ENCODE measurements at regions not wholly inside any gene's neighbourhood (a gene's known extent, or its start where the extent isn't known, plus 50 kb on each side); places are given as distances from the start of the nearest gene placed in this dataset.
"Not testable (repeated sequence)": the region's sequence is repeated elsewhere in the genome, so short reads cannot be mapped to it uniquely, and the experiment has no call there.

DNA sequence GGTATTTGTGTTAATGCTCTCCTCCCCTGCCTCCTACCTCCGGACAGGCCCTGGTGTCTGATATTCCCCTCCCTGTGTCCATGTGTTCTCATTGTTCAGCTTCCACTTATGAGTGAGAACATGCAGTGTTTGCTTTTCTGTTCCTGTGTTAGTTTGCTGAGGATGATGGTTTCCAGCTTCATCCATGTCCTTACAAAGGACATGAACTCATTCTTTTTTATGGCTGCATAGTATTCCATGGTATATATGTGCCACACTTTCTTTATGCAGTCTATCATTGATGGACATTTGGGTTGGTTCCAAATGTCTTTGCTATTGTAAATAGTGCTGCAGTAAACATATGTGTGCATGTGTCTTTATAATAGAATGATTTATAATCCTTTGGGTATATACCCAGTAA, 105.2 kb upstream of the SNX2 start:
- not testable (repeated sequence) for DNase-seq (ENCODE audit: low read depth in 2 of 2)

DNA sequence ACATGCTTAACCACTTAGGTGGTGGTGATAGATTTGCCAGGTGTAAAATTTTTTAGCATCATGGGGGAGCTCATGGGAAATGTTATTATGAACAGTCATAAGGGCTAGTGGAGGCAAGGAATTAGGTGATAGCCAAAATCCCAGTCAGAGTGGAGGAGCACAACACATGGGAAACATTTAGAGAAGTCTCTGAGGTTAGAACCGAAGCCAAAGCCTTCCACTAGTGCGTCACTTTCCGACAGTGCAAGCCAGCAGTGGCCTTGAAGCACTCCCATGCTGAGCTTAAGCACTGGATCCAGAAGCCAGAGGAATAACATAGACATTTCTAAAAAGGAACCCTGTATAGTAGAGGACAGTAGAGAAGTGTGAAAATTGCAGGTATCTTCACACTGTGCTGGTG, 101.5 kb upstream of the SNX2 start:
- no peak for DNase-seq (ENCODE audit: low read depth in 2 of 2)

DNA sequence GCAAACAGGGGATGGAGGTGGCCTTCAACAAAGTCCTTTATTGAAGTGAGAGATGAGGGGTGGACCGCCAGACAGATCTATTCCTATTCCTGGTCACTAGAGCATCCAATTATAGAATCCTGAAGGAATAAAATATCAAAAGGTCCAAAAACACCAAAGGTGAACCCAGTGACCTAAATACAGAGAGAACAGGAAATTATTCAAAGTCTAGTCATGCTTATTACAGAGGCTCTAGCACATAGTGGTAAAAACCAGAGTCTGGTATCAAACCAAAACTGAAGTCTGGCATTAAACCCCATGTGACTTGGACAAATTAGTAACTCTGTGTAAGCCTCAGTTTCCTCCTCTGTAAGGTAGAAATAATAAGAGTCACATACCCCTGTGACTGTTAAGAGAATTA, 100.5 kb upstream of the SNX2 start:
- DNase-seq (ENCODE audit: low read depth in 2 of 2), result no peak

DNA sequence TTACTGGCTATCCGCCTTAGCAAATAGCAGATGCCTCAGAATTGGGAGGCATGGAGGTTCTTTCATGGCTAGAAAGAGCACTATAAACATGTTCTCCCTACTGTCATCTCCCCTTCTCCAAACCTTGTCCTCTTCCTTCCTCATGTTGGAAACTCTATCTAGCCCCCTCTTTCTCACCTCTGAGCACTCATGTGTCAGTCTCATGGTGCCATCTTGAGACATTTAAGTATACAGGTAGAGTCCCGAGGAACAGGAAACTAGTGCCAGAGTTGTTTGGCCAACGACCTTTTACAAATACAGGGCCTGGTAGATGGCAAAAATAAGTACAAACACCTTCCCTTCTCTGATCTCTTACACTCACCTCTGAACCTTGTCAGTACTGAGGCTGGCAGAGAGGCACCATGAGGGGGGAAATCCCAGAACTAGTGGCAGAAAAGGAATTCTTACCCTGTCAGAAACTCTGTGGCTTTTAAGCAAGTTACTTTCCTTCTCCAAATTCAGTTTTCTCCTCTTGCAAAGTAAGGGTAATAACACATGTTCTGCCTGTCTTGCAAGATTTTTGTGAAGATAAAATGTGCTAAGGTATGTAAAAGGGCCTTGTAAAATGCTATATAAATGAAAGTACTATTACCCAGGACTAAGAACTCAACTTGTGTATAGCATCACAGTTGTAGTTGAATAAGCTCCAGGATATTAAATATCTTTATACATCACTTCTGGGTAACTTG, 94.1 kb upstream of the SNX2 start:
- DNase-seq (ENCODE audit: low read depth in 2 of 2), result no peak

DNA sequence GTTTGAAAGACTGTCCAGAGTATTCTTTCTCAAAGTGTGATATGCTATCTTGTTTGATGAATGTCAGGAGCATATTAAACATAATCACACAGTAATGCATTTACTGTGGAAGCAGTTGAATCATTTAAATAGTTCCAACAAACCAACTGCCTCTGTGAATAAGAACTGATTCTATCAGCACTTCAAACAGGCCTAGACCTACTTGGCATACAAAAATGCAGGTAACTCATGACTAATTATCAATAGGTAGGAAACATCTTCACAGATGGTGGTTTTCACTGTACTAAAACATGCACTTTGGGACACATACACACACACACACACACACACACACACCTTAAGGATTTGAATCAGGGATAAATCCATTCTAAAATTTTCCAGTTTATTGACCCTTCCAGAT, 91.2 kb upstream of the SNX2 start:
- DNase-seq (ENCODE audit: low read depth in 2 of 2), result no peak

DNA sequence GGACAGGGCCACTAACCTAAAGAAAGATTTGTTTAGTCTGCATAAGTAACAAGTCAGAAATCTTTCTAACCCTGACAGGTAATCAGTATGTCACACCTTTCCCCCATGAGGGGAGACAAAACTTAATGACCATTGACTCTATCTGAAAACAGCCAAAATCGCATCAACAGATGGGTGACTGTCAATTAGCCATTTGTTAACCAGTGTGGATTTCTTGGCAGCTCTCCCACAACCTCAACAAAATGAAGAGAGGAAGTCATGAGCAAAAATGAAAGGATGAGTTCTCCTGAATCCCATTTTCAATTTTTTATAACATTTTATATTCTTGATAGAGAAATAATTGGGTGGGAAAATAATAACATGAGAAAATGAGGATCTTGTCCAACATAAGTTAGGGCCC, 84.6 kb upstream of the SNX2 start:
- no peak for DNase-seq (ENCODE audit: low read depth in 2 of 2)

DNA sequence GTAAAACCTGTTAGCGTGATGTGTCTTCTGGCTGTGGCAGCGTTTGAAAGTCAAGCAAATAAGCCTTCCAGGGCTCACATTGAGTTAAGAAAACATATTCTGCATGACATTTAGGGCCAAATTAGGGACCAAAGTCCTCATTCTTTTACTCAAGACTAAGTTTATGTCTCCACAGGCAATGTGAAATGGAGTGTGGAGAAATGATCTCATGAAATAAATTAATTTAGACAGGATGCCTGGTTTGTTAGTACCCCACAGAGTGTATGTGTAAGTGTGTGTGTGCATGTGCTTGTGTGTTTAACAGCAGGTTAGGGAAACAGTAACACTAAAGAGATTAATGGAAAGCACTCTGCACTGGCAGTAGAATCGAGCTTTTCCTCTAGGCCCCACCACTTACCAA, 82.9 kb upstream of the SNX2 start:
- DNase-seq (ENCODE audit: low read depth in 2 of 2), result no peak

DNA sequence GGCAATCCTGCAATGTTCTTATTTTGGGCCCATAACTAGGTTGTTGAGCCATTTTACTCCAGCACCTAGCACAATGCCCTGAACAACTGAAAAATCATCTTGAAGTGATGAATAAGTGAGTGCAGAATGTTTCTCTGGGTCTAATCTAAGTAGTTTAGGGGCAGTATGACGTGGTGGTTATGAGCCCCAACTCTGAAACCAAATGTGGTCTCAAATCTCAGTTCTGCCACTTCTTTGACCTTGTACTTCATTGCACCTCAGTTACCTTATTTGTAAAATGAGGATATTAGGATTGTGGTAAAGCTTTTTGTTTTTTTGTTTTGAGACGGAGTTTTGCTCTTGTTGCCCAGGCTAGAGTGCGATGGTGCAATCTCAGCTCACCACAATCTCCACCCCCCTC, 80.9 kb upstream of the SNX2 start:
- no peak for DNase-seq (ENCODE audit: low read depth in 2 of 2)

DNA sequence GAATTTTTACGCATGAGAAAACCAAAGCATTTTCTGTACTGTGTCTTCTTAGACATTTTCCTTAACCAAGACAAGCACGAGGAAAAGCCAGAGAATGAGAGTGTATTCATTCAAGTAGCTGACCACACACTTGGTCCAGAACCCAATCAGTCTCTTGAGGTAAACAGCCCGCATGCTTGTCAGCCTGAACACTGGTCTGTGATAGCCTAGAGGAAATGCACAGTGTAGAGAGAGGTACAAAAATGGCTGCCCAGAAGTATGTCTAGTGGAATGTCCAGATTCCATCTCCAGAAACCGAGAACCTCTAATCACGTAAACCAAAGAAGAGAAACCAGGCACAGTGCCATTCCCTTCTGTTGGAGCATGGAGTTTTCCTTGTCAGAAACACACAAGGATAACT, 80.0 kb upstream of the SNX2 start:
- DNase-seq (ENCODE audit: low read depth in 2 of 2), result no peak

DNA sequence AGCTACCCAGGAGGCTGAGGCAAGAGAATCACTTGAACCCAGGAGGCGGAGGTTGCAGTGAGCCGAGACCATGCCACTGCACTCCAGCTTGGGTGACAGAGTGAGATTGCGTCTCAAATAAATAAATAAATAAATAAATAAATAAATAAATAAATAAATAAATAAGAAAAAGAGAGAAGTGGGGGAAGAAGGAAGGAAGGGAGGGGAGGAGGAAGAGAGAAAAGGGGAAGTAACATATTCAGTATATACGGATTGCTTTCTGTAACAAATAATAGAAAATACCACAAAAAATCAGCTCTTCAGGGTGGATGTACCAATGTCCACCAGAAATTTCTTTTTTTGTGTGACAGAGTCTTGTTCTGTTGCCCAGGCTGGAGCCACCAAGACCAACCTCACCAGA, 78.1 kb upstream of the SNX2 start:
- DNase-seq (ENCODE audit: low read depth in 2 of 2), result not testable (repeated sequence)

DNA sequence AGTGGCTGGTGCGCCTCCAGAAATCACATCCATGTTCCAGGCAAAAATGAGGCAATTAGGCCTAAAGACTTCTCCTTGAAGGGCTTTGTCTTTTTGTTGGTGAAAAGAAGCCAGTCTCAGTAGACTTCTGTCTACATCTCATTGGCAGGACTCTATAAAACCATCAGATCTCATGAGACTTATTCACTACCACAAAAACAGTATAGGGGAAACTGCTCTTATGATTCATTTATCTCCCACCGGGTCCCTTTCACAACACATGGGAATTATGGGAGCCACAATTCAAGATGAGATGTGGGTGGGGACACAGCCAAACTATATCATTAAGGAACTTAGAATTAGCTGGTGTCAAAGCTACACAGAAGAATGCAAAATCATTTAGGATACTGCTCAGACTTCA, 77.7 kb upstream of the SNX2 start:
- DNase-seq (ENCODE audit: low read depth in 2 of 2), result no peak

DNA sequence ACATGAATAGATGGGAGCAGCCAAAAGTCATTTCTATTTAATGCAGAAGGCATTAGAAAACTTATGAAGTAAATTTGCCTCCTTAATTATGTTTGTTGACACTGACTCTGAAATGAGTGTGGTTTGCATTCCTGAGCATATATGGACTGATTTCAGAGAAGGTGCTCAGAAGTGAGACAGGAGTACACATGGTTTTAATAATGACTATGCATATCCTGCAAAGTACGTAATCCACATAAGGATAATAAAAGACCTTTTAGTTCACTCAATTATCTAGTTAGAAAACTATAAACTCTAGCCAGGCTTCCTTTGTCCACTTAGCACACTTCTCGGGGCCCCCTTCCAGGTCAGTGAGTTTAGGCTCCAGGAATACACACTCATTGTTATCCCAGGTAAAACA, 75.7 kb upstream of the SNX2 start:
- no peak for DNase-seq (ENCODE audit: low read depth in 2 of 2)

DNA sequence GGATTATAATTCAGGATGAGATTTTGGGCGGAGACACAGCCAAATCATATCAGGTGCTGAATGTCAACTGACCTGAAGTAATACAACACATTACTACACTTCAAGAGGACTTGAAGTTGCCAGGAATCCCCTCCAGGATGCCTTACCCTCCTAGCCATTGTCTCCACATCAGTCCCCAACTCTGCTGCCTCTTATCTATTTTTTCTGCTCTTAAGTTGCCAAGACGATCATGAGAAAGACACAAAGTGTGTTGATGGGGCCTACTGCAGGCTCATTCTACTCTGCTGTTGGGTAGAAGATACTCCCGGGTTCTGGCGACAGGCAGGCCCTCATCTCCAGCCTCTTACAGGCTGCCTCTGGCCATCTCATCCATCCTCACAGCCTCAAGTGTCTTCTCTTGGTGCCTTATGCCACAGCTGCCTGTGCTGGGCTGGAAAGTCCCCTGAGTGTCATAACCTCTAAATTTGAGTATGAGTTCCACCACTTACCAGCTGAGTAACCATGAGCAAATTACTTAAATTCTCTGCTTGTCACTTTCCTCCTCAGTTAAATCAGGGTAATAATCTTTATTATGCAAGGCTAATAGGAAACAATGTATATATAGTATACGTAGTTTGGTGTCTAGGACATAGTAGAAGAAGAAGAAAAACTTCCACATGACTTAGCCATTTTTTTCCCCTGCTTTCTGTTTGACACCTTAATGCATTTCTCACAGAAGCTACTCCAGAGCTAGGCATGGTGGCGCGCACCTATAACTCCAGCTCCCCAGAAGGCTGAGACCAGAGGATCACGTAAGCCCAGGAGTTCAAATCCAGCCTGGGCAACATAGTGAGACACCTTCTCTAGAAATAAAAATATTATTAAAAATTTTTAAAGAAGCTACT, 73.0 kb upstream of the SNX2 start:
- no peak for DNase-seq (ENCODE audit: low read depth in 2 of 2)

DNA sequence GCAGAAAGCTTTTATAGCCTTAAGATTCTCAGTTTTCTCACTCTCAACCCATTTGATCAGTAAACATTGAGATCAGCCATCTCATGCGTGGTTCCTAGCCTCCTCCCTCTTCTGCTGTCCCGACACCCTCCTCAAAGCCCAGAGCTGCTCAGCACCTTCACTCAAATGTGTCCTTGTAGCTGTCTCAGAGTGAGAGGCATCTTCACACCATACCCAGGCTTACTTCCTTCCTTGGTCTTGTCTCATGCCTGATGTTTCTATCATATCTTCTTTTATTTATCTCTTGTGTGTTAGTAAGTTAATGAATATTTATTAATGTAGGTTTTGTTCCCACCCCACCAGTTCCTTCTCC, 72.4 kb upstream of the SNX2 start:
- no peak for DNase-seq (ENCODE audit: low read depth in 2 of 2)

DNA sequence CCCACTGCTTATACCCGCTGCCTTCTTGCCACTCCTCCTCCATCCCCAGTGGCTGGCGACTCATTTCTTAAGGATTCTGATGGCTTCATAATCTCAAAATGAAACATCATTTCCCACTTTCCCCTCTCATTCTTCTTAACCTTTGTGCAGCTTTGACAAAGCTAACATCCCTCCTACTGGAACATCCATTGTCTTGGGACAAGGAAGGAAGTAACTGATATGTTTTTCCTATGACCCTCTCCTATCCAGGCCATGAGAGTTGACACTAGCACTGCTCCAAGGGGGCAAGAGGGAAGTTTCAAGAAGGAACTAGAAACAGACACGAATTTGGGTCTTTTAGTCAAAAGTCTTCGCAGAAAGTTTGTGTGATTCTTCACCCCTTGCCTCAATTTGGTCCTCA, 71.7 kb upstream of the SNX2 start:
- no peak for DNase-seq (ENCODE audit: low read depth in 2 of 2)

DNA sequence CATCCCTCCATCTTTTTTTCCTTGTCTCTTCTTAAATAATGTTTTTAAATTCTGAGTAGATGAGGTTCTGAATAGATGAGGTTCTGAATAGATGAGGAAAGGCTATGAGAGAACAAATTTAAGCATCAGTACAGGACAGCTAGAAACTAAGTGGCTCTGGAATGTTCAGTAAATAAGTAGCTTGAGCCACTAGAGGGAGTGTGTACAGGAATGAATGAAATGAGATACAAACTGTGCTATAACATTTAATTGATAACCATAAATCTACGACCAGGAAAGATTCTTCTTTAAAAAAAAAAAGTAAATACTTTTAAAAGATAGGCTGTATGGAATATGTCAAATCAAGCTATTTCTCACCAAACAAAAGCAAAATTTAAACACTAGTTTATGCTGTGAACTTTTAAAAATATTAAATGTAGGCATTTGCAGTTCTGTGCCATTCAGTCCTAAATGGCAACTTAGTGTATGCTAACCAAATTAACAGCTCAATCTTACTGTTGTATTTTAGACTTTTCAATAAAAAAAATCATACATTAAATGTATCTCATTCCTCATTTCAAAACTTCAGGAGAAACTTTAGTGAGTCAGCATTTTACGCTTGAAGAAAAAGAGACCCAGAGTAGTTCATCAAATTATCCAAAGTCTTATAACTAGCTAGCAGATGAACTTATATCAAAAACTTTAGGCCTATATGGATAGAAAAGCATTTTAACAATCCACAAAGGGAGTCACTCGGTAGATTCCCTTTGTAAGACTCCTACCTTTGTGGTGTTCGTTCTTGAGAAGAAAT, 70.4 kb upstream of the SNX2 start:
- DNase-seq (ENCODE audit: low read depth in 2 of 2), result no peak

DNA sequence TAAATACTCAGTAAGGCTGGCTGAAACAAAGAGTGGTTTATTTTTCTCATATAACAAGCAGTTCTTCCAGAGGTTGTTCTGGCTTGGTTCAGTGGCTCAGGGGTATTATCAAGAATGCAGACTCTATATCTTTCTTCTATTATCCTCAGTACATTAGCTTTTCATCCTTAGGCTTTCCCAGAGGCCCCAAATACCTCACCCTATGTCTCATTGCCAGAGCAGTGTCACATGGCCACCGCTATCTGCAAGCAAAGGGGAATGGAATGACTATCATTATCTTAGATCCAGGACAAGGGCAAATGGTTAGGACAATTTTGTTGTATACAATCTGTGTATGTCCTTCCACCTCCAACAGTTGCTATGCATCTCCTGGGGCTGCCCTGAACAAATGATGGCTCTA, 69.0 kb upstream of the SNX2 start:
- no peak for DNase-seq (ENCODE audit: low read depth in 2 of 2)

DNA sequence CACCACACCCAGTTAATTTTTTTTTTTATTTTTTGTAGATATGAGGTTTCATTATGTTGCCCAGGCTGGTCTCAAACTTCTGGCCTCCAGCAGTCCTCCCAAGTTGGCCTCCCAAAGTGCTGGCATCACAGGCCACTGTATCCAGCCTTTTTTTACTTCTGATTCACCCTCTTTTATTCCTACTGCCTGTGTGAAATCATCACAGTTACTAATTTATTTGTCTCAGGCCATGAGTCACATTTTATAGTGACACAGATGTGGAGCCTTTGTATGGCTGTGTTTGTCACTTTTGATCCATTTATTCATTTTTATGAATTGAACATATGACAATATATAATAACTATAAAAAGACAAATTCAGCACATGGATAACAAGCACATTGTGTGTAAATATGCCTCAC, 67.1 kb upstream of the SNX2 start:
- DNase-seq (ENCODE audit: low read depth in 2 of 2), result no peak

DNA sequence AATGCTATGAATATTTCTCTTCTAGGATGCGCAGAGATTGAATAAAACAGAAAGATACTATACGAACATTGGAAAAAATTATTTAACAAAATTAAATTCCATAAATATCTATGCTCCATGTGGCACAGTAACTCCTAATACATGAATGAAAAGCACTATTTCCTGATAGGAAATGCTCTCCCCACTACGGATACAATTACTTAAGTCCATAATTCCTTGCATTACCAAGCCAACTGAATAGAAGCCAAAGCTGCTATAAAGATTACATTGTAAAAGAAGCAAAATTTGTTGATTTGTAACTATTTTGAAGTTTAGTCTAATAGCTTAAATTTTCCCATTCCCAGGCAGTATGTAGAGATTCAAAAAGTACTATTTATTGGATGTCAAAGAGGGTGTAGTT, 61.8 kb upstream of the SNX2 start:
- no peak for DNase-seq (ENCODE audit: low read depth in 2 of 2)

DNA sequence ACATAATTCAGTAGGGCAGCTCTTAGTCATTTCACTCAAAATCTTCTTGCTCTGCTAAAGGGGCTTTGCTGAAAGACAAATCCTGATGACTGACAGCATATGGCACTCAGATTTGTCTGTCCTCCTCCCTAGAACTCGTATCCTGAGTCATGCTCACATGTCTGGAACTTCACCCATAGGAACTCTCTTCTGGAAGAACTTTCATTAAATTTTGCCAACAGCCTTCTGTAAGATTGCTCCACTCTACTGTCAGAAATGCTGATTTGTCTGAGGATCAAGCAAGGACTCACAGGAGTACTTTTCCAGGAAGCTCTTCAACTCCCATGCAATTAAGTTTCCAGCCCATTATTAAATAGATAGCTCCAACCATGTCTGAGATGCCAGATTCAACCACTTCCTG, 59.8 kb upstream of the SNX2 start:
- DNase-seq (ENCODE audit: low read depth in 2 of 2), result no peak

DNA sequence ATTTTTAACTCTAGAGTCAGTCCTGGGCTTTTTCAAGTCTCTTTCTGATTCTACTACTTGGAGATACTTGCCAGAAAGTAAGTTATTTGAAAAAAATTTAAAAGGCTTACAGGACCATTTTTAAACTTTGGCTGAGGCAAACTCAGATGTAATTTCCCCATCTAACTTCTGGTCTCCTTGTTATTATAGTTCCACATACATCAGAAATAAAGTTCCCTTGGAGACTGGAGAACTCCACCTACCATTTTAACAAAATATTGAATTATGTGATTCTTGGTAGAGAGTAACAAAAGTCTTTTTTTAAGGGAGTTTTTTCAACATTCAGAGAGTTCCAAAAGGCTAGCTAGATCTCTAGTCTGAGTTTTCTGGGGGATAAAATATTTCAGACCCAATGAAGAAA, 56.3 kb upstream of the SNX2 start:
- no peak for DNase-seq (ENCODE audit: low read depth in 2 of 2)

DNA sequence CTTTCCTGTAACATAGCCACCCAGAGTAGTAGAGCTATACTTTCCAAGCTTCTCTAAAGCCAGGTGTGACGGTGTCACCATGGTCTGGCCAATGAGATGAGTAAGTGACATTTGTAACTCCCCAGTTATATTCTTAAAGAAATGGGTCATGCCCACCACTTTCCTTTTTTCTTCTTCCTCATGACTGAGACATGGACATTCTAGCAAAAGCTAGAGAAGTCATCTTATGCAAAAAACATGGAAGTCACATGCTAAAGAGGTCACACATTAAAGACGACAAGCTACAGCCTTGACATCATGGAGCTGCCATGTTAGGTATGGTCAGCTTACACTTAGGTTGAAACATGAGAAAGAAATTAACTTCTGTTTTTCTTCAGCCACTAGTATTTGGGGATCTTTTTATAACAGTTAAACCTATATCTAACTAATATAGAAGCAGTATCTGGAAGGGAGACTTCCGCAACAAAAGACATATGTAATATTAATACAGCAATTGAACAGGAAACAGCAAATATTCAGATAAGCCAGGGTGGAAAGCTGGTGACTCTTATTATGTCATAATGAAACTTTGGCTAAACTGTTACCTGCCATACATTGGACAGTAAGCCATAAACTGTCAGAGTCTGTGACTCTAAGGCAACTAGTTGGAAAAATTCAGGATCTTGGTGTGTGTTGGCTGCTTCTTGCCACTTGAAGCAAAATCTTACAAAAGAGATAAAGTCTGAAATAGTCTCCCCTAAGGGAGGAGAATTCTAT, 54.7 kb upstream of the SNX2 start:
- DNase-seq (ENCODE audit: low read depth in 2 of 2), result no peak
